Stimulated activated CD8-positive, alpha-beta memory T cell treated with anti-CD3 and anti-CD28 coated beads, Interleukin-7, amount 100 ng/mL, for 24 hours (primary cell): ENCODE measurements at regions not wholly inside any gene's neighbourhood (a gene's known extent, or its start where the extent isn't known, plus 50 kb on each side); places are given as distances from the start of the nearest gene placed in this dataset.
"Not testable (repeated sequence)": the region's sequence is repeated elsewhere in the genome, so short reads cannot be mapped to it uniquely, and the experiment has no call there.

ENCODE experiments used
- DNase-seq: peaks from one replicate; pipeline ENCODE4 v3.0.0-alpha.2; 2020; ENCODE audit warnings: low read depth

GRCh38 chr16:73400951-73401350 is 353.0 kb upstream of the ZFHX3 start:
- no peak for DNase-seq

- DNase-seq, result no peak
Measured at GRCh38 chr16:73399997-73400396, 352.1 kb upstream of the ZFHX3 start.

- DNase-seq, result no peak
Measured at GRCh38 chr16:73399486-73399885, 351.6 kb upstream of the ZFHX3 start.

DNA sequence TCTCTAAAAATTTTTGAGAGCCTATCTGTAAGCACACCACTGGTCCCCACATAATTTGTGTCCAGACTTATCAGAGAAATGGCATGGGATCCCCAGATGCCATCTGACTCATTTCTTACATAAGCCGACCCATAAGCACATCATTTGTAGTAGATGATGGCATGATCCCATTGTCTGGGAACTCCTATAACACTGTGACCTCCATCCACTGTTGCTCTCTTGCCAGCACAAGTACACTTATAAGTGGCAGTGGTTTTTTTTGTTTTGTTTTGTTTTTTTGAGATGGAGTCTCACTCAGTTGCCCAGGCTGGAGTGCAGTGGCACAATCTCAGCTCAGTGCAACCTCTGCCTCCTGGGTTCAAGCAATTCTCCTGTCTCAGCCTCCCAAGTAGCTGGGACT is 350.7 kb upstream of the ZFHX3 start:
- not testable (repeated sequence) for DNase-seq

GRCh38 chr16:73396556-73396955 is 348.6 kb upstream of the ZFHX3 start:
- no peak for DNase-seq

DNA sequence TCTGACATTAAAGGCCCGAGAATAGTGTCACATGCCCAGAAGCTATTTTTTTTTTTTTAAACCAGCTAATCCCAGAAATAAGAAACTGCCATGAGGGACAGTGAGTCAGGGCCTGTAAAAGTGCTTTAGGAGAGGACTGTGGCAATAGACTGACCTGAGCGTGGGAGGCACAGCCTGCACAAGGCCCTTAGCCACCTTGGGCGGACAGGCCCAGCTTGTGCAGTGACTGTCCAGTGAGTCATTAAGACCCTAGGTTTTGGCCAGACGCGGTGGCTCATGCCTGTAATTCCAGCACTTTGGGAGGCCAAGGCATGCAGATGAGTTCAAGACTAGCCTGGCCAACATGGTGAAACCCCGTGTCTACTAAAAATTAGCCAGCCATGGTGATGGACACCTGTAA is 343.0 kb upstream of the ZFHX3 start:
- DNase-seq, result no peak

DNA sequence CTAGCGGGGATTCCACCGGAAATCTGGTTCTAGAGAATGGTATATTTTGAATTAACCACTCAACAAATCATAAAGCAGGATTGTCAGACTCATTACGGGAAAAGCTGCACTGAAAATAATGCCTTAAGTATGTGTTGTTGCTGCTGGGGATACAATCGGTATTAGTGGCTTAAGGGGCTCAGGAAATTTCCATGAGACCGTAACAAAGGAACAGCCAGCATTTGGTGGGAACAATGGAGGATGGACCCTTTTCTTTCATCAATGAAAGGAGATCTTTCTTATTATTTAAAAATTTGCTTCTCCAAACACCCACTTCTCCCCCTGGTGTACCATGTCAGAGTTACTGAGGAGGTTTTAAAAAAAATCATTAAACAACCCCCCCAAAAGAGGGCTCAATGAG is 342.6 kb upstream of the ZFHX3 start:
- DNase-seq, result no peak

DNA sequence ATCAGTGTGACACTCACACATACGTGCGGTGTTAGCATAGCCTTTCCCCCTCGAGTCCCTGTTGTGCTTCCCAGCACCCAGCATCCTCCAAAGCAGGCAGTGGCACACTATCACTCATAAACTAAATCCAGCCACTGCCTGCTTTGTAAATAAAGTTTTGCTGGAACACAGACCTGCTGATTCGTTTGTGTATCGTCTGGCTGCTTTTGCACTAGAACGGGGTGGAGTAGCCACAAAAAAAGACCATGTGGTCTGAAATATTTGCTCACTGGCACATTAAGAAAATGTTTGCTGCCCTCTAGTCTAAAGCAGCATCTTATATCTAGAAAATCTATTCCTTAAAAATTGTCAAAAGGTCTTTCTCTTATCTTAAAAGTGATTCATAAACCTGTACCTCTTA is 341.2 kb upstream of the ZFHX3 start:
- no peak for DNase-seq

GRCh38 chr16:73387979-73388378 is 340.1 kb upstream of the ZFHX3 start:
- DNase-seq, result no peak

DNA sequence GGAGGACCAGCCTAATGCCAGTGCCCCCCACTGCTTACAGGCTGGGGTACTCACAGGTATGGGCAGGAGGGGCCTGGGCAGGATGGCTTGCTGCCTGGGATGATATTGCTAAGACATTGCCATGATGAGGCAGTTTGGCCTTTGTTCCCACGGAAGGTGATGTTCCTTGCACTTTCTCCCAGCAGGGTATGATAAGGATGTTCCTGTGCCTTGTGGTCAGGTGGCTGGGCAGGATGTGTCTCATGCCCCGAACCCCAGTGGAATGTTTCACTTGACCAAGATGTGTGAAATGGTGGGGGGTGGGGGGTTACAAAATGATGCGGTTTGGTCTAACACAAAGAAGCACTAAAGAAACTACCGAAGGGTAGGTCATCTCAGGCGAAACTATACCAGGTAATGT is 337.8 kb upstream of the ZFHX3 start:
- DNase-seq, result no peak

DNA sequence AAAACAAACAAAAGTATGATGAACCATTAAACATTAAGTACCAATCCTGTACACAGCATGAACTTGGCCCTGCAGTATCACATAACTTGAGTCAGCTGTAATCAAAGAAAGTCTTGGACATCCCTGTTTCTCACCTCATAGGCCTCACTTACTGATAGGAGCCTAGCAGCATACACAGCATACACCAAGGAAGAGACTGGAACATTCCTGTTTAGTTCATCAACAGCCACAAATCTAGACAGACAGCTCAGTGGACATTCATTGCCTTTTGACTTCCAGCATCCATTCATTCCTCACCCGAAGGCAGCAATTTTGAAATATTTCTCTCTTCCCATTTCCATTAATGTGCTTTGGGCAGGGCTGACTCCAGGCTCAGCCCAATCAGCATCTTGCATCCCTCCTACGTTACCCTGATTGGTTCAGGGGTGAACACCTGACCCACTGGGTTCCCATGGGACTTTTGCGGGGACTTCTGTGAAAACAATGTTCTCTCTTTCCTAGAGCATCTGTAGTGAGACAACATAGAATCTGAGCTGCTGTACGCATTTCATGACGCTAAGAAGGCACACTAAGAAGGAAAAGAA is 336.7 kb upstream of the ZFHX3 start:
- no peak for DNase-seq

DNA sequence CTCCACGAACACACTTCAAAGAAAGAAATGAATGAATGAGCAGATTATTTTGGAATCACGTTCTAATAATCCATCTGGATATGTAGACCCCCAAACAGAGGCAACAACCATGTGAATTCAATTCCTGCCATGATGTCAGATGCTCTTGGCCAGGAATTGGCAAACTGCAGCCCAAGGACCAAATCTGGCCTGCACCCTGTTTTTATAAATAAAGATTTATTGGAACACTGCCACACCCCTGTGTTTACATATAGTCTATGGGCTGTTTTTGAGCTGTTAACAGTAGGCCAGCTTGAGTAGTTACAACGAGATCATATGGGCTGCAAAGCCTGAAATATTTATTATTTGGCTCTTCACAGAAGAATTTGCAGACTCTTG is 336.0 kb upstream of the ZFHX3 start:
- DNase-seq, result no peak

DNA sequence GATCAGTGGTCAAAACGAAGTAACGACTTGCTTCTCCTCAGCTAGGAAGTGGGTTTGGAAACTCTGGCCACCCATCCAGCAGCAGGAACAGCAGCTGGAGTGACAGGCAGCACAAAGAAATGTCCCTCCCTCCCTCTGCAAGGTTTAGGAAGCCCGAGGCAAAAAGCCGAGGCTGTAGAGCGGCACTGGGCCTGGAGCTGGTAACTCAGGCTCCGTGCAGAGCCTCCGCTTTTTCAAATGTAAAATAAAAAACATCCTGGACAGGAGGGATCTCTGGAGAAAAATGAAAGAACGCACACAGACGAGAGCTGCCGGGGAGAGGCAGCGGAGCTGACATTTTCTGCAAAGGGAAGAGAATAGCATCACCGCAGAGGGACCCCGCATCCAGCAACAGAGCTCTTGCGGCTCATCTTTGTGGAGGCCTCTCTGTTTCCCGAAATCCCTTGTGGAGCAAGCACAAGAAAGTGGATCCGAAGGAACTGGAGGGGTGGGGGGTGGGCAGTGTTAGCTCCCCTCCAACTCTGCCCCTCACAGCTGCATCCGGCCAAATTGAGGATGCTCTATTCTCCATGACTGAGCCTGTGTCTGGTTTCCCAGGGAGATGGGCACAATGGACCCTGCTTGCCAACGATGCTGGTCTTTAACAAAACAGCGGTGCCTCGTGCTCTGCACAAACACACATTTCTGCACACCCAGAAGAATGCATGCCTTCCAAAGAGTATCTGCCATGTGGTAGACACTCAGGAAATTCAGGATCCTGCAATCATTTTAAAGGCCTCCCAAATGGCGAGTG is 335.5 kb upstream of the ZFHX3 start:
- DNase-seq, result no peak

- no peak for DNase-seq
Measured at GRCh38 chr16:73378471-73378870, 330.5 kb upstream of the ZFHX3 start.

- no peak for DNase-seq
Measured at GRCh38 chr16:73371584-73372319, 323.8 kb upstream of the ZFHX3 start.

DNA sequence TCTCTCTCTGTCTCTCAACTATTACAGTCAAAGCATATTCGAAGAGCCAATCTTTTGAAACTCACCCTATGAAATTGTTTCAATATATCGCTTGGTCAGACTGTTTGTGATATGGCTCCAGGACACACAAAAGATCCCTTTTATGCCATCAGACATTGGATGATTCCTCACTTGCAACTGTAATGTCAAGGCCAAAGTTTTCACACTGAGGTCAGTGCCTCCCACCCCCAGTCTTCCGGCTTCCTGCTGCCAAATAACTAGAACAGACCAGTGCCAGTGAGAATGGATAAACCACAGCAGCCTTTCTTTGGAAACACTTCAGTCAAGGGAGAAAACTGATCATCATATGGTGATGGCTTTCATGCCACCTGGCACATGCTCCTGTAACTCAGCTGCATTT is 321.9 kb upstream of the ZFHX3 start:
- DNase-seq, result no peak

- DNase-seq, result no peak
Measured at GRCh38 chr16:73368715-73369114, 320.8 kb upstream of the ZFHX3 start.

DNA sequence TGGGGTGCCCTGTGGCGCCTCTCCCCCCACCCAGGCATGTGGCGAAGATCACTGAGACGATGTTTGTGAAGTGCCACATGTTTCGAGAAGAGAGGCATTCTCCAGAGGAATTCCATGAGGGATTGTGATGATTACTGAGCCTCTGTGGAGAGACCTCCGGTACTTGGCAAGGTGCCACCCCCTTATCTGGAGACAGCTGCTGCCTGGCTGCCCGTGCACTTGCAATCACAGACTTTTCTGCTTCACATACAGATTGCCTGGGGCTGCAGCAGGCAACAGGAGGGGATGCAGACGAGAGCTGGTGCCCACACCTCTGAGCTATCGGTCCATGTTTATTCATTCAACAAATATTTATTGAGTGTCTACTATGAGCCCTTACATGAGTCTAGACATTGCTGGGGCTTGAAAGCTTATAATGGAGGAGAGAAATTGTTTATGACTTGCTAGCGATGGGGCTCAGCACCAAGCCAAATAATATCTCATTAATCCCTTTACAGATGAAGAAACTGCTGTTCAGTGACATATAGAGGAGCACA is 317.2 kb upstream of the ZFHX3 start:
- no peak for DNase-seq

DNA sequence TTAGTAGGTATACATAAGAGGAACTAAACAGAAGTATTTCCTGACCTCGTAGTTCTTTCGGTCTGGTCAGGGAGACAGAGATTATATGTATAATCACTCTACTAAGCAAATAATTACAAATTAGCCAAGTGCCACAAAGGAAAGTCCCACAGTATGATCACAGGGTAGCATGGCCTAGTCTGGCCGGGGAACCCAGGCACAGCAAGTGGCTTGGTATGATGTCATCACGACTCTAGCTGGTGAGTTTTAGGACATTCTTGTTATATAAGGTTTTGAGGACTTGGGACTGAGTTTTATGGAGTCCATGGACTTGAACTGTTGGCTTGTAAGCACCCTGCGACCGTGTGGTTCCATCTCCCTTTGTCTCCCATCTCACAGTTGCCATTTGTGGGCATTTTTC is 316.5 kb upstream of the ZFHX3 start:
- DNase-seq, result no peak

GRCh38 chr16:73361061-73361460 is 313.1 kb upstream of the ZFHX3 start:
- DNase-seq, result no peak

DNA sequence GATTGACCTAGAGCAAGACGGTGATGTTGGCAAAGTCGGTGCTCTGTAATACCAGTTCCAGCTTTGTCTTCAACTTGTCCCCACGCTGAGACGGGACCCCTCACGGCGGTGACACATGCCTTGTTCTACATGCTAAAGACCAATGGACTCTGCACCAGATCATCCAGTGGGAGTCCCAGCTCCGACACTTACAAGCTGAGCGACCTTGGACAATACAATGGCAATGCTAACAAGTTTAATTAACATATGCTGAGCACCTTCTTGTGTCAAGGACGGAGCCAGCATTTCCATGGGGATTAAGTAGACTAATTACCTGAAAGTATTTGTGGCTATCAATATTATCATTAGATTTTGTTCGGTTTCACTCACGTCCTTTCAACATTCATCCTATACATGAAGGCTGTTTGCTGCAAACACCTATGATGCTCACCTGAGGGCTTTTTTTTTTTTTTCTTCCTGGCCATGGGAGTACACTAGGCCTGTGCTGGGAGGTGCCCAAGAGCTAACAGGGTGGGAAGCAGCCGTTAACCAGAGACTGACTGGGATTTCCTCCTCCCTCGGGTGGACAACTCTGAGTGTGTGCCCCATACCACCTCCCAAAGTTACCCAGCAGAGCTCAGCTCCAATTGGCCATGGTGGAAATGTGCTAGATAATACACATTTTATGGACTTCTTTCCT is 308.6 kb upstream of the ZFHX3 start:
- DNase-seq, result no peak

DNA sequence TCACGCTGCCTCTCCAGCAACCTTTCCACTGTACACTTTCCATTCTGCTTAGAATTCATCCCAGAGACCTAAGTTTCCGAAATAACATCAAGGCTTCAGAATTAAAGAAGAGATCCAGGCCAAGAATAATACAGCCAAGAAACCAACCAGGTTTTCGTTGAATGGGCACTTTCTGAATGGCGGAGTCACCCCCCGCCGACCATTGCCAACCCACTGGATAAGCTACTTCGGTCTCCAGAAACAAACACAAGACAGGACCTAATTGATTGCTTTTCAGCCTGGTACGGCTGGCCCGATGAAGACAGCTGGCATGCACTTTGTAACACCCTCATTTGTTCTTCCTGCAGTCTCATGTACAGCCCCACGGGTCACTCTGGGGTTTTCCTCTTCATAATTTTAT is 308.1 kb upstream of the ZFHX3 start:
- no peak for DNase-seq

- DNase-seq, result no peak
Measured at GRCh38 chr16:73354434-73354833, 306.5 kb upstream of the ZFHX3 start.
